SU-DHL-6 (cell line): ENCODE measurements at regions not wholly inside any gene's neighbourhood (a gene's known extent, or its start where the extent isn't known, plus 50 kb on each side); places are given as distances from the start of the nearest gene placed in this dataset.

Source experiments
- EZH2phosphoT487 ChIP-seq: fragments of 200-600 bp; sonication (generic), shearing (Covaris generic); conservative IDR thresholded peaks from 2 replicates; pipeline ENCODE4 v1.6.1; 2018; ENCODE audit warnings: mild to moderate bottlenecking, antibody characterized with exemption, low read length, moderate library complexity, mixed read lengths
- TF ChIP-seq, protein P1 (sequence below): fragments of 200-600 bp; sonication (generic); IDR thresholded peaks from one replicate; pipeline ENCODE4 v1.5.1; 2017; ENCODE audit warnings: antibody characterized with exemption, mild to moderate bottlenecking, low read length, moderate library complexity; ENCODE audit not compliant: insufficient read depth, poor library complexity, severe bottlenecking

DNA sequence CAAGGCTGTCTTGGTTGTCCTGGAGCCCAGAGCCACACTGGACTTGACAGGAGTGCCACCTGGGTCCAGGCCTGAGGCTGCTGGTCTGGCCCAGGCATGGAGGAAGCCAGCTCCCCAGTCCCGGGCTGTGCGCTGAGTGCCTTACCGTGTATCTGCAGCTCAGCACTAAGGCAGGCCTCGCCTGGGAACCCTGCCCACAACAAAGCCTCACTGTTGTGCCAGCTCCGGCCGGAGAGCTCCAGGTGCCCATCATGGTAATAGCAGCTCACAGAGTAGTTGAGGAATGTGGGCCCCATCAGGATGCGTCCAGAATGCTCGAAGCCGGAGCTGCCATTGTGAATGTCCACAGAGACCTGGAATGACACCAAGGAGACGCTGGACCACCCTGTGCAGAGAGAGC lies 72.2 kb downstream of the RMI2 start:
- TF ChIP-seq, protein P1, sequence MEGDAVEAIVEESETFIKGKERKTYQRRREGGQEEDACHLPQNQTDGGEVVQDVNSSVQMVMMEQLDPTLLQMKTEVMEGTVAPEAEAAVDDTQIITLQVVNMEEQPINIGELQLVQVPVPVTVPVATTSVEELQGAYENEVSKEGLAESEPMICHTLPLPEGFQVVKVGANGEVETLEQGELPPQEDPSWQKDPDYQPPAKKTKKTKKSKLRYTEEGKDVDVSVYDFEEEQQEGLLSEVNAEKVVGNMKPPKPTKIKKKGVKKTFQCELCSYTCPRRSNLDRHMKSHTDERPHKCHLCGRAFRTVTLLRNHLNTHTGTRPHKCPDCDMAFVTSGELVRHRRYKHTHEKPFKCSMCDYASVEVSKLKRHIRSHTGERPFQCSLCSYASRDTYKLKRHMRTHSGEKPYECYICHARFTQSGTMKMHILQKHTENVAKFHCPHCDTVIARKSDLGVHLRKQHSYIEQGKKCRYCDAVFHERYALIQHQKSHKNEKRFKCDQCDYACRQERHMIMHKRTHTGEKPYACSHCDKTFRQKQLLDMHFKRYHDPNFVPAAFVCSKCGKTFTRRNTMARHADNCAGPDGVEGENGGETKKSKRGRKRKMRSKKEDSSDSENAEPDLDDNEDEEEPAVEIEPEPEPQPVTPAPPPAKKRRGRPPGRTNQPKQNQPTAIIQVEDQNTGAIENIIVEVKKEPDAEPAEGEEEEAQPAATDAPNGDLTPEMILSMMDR, result no peak
- TF ChIP-seq EZH2phosphoT487, result no peak
